GM12878 (cell line): ENCODE measurements at regions not wholly inside any gene's neighbourhood (a gene's known extent, or its start where the extent isn't known, plus 50 kb on each side); places are given as distances from the start of the nearest gene placed in this dataset.

Source experiments
- ATAC-seq: fragments of 200-7000 bp; cut with Tn5 transposase; 3 replicates; pipeline ENCODE4 v1.9.1; 2020; ENCODE audit warnings: mild to moderate bottlenecking, moderate library complexity
- BruUV-seq: library from RNA; stranded (reverse); fragments of 400-500 nt; replicated peaks from 2 replicates; lab custom pipeline; 2021; lab: Mats Ljungman, UMichigan
- CTCF ChIA-PET: fragments of 300-600 bp; sonication (Branson Sonifier 250); formaldehyde crosslinking; extraction: SDS; loops from one replicate; lab custom pipeline; 2021; ENCODE audit warnings: inconsistent platforms; lab: Yijun Ruan, JAX
- POLR2A ChIA-PET: fragments of 350-600 bp; formaldehyde crosslinking; extraction: SDS; loops from one replicate; lab custom pipeline; 2021; ENCODE audit warnings: inconsistent platforms; lab: Charles Lee
- RAD21 ChIA-PET: fragments of 300-600 bp; sonication (Branson Sonifier 250); formaldehyde crosslinking; loops from one replicate; lab custom pipeline; 2023; ENCODE audit warnings: antibody characterized with exemption; ENCODE audit not compliant: unreplicated experiment; lab: Charles Lee
- SMC1A ChIA-PET: fragments of 300-600 bp; sonication (Branson Sonifier 250); formaldehyde crosslinking; loops from one replicate; lab custom pipeline; 2023; ENCODE audit not compliant: unreplicated experiment, uncharacterized antibody; lab: Charles Lee
- DNase-seq: peaks from one replicate; pipeline ENCODE4 v3.0.0-alpha.2; 2011; ENCODE audit warnings: low read depth, low spot score
- FAIRE-seq: peaks from 3 replicates; lab custom pipeline; 2011; peaks lifted over from hg19 to GRCh38; lab: Jason Lieb, UNC
- H2AFZ ChIP-seq: 2 replicates; pipeline ENCODE4 v1.6.0; 2011; ENCODE audit warnings: low read depth, low read length, control low read depth; ENCODE audit not compliant: control insufficient read depth
- H3K27ac ChIP-seq: 2 replicates; pipeline ENCODE4 v1.5.1; 2011; ENCODE audit warnings: control low read depth; ENCODE audit not compliant: control insufficient read depth, insufficient read depth
- H3K27me3 ChIP-seq, 2 experiments: replicated peaks in 1 of 2; 2 replicates each; pipeline versions ENCODE4 v1.6.0 to v1.6.1; 2011; ENCODE audit warnings: low read length in 1 of 2; ENCODE audit not compliant: control insufficient read depth in 2 of 2, insufficient read depth in 2 of 2
- H3K36me3 ChIP-seq, 2 experiments: 2 replicates each; pipeline ENCODE4 v1.5.1; 2011; ENCODE audit warnings: low read length in 1 of 2; ENCODE audit not compliant: control insufficient read depth in 2 of 2, insufficient read depth in 2 of 2
- H3K4me1 ChIP-seq: 2 replicates; pipeline ENCODE4 v1.6.1; 2011; ENCODE audit warnings: mild to moderate bottlenecking, low read length, moderate library complexity, mixed read lengths; ENCODE audit not compliant: control insufficient read depth, insufficient read depth
- H3K4me2 ChIP-seq: 2 replicates; pipeline ENCODE4 v1.6.0; 2011; ENCODE audit warnings: control low read depth; ENCODE audit not compliant: control insufficient read depth, insufficient read depth
- H3K4me3 ChIP-seq: fragments of 200-600 bp; sonication (generic); 2 replicates; pipeline ENCODE4 v1.5.1; 2016
- H3K79me2 ChIP-seq: 2 replicates; pipeline ENCODE4 v1.6.0; 2011; ENCODE audit warnings: low read length; ENCODE audit not compliant: control insufficient read depth, insufficient read depth
- H3K9ac ChIP-seq: 2 replicates; pipeline ENCODE4 v1.8.0; 2011; ENCODE audit warnings: low read length, control low read depth, mixed read lengths; ENCODE audit not compliant: control insufficient read depth, insufficient read depth
- H3K9me3 ChIP-seq: replicated peaks from 3 replicates; pipeline ENCODE4 v1.5.1; 2011; ENCODE audit warnings: mild to moderate bottlenecking, low read length; ENCODE audit not compliant: control insufficient read depth, insufficient read depth
- H4K20me1 ChIP-seq: 2 replicates; pipeline ENCODE4 v1.6.0; 2011; ENCODE audit not compliant: control insufficient read depth, insufficient read depth
- BACH1 ChIP-seq: fragments of 450-650 bp; IDR thresholded peaks from 2 replicates; pipeline ENCODE4 v1.6.1; 2017; ENCODE audit warnings: mild to moderate bottlenecking, borderline replicate concordance
- BHLHE40 ChIP-seq, 2 experiments: fragments of 450-650 bp in 1 of 2; IDR thresholded peaks; 2 replicates each; pipeline ENCODE4 v1.6.1; 2011 to 2017; ENCODE audit warnings: low read depth in 2 of 2, borderline replicate concordance in 1 of 2, improper control_type of control experiment in 1 of 2, low read length in 1 of 2, mild to moderate bottlenecking in 1 of 2
- EP300 ChIP-seq, 2 experiments: fragments of 150-350 bp in 1 of 2; IDR thresholded peaks; 2 replicates each; pipeline ENCODE4 v1.6.1; 2011 to 2012; ENCODE audit warnings: low read depth in 2 of 2, low read length in 2 of 2, borderline replicate concordance in 1 of 2, improper control_type of control experiment in 1 of 2, inconsistent platforms in 1 of 2; ENCODE audit not compliant: control insufficient read depth in 1 of 2
- JUND ChIP-seq: IDR thresholded peaks from 2 replicates; pipeline ENCODE4 v1.6.1; 2012; ENCODE audit warnings: low read depth, mild to moderate bottlenecking, low read length, improper control_type of control experiment, moderate library complexity
- PML ChIP-seq: IDR thresholded peaks from 2 replicates; pipeline ENCODE4 v1.6.1; 2012; ENCODE audit warnings: low read length, inconsistent platforms
- ZBTB33 ChIP-seq: fragments of 450-650 bp; IDR thresholded peaks from 2 replicates; pipeline ENCODE4 v1.6.1; 2017; ENCODE audit warnings: mild to moderate bottlenecking
- ZNF217 ChIP-seq: fragments of 450-650 bp; IDR thresholded peaks from 2 replicates; pipeline ENCODE4 v1.6.1; 2017; ENCODE audit warnings: antibody characterized with exemption, mild to moderate bottlenecking
- ZNF274 ChIP-seq: IDR thresholded peaks from one replicate; pipeline ENCODE4 v1.8.0; 2011; ENCODE audit not compliant: insufficient read length, insufficient read depth
- WGBS: methylation state at CpG from one replicate; pipeline ENCODE4 v1.1.6; 2016; ENCODE audit warnings: low lambda C conversion rate; ENCODE audit not compliant: insufficient replicate concordance, insufficient coverage; ENCODE audit errors: missing lambda C conversion rate; 5-methylcytosine and 5-hydroxymethylcytosine counted together
- in situ Hi-C: fragments of 300-500 bp; cut with MboI; formaldehyde crosslinking; loops from 9 replicates; pipeline ENCODE4 v1.14.3; 2018; ENCODE audit warnings: mixed read lengths
- intact Hi-C: fragments of 100-400 bp; cut with micrococcal nuclease; formaldehyde crosslinking; loops from one replicate; pipeline ENCODE4 v1.14.2; 2022; ENCODE audit not compliant: unreplicated experiment
- TF ChIP-seq, protein P1 (sequence below): fragments of 450-650 bp; formaldehyde crosslinking; IDR thresholded peaks from 2 replicates; pipeline ENCODE4 v1.4.0; 2020; ENCODE audit warnings: mild to moderate bottlenecking, moderate library complexity
- TF ChIP-seq, protein P2 (sequence below): fragments of 450-650 bp; IDR thresholded peaks from 2 replicates; pipeline ENCODE4 v1.6.1; 2016; ENCODE audit warnings: mild to moderate bottlenecking
- TF ChIP-seq, protein P3 (sequence below): fragments of 450-650 bp; IDR thresholded peaks from 2 replicates; pipeline ENCODE4 v1.6.1; 2017; ENCODE audit warnings: antibody characterized with exemption, mild to moderate bottlenecking, moderate library complexity

GRCh38 chr10:64555666-64556065 is 1034.5 kb downstream of the REEP3 start (continued):
- no peak for TF ChIP-seq EP300 (IDR thresholded peaks at IDR 0.05; ENCODE audit: borderline replicate concordance in 1 of 2, control insufficient read depth in 1 of 2, low read depth in 2 of 2, low read length in 2 of 2)
- no peak for TF ChIP-seq ZBTB33
- TF ChIP-seq, protein P1, sequence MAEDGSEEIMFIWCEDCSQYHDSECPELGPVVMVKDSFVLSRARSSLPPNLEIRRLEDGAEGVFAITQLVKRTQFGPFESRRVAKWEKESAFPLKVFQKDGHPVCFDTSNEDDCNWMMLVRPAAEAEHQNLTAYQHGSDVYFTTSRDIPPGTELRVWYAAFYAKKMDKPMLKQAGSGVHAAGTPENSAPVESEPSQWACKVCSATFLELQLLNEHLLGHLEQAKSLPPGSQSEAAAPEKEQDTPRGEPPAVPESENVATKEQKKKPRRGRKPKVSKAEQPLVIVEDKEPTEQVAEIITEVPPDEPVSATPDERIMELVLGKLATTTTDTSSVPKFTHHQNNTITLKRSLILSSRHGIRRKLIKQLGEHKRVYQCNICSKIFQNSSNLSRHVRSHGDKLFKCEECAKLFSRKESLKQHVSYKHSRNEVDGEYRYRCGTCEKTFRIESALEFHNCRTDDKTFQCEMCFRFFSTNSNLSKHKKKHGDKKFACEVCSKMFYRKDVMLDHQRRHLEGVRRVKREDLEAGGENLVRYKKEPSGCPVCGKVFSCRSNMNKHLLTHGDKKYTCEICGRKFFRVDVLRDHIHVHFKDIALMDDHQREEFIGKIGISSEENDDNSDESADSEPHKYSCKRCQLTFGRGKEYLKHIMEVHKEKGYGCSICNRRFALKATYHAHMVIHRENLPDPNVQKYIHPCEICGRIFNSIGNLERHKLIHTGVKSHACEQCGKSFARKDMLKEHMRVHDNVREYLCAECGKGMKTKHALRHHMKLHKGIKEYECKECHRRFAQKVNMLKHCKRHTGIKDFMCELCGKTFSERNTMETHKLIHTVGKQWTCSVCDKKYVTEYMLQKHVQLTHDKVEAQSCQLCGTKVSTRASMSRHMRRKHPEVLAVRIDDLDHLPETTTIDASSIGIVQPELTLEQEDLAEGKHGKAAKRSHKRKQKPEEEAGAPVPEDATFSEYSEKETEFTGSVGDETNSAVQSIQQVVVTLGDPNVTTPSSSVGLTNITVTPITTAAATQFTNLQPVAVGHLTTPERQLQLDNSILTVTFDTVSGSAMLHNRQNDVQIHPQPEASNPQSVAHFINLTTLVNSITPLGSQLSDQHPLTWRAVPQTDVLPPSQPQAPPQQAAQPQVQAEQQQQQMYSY: no peak
- no peak for TF ChIP-seq PML
- TF ChIP-seq BACH1: no peak
- no peak for TF ChIP-seq ZNF217

GRCh38 chr10:64558094-64558835 is 1037.1 kb downstream of the REEP3 start:
- RAD21 ChIA-PET: no interaction called here
- no peaks in the 10 kb centered on the region for H3K36me3 ChIP-seq
- no peaks in the 10 kb centered on the region for H3K9me3 ChIP-seq
- FAIRE-seq: no peak
- no peak overlapping the region for H3K9ac ChIP-seq
- H3K27me3 ChIP-seq: no peaks in the 10 kb centered on the region
- H3K27ac ChIP-seq: no peak overlapping the region
- no peak overlapping the region for H3K4me3 ChIP-seq
- no peak for ATAC-seq
- in situ Hi-C loops (no loop called here), intact Hi-C loops (no loop called here)
- POLR2A ChIA-PET: no interaction called here
- H3K79me2 ChIP-seq: no peaks in the 10 kb centered on the region
- no peaks in the 10 kb centered on the region for H4K20me1 ChIP-seq
- H3K4me2 ChIP-seq: no peak overlapping the region
- H3K4me1 ChIP-seq: no peaks in the 10 kb centered on the region
- DNase-seq: no peak
- CTCF ChIA-PET: no interaction called here
- no peak overlapping the region for H2AFZ ChIP-seq
- SMC1A ChIA-PET: no interaction called here
- BruUV-seq: no TSS peak
- WGBS: 0% methylated on average over 5 of the region's 5 CpGs
- TF ChIP-seq BHLHE40 (IDR thresholded peaks at IDR 0.05; ENCODE audit: borderline replicate concordance in 1 of 2, low read depth in 2 of 2, low read length in 1 of 2): no peak
- TF ChIP-seq, protein P2, sequence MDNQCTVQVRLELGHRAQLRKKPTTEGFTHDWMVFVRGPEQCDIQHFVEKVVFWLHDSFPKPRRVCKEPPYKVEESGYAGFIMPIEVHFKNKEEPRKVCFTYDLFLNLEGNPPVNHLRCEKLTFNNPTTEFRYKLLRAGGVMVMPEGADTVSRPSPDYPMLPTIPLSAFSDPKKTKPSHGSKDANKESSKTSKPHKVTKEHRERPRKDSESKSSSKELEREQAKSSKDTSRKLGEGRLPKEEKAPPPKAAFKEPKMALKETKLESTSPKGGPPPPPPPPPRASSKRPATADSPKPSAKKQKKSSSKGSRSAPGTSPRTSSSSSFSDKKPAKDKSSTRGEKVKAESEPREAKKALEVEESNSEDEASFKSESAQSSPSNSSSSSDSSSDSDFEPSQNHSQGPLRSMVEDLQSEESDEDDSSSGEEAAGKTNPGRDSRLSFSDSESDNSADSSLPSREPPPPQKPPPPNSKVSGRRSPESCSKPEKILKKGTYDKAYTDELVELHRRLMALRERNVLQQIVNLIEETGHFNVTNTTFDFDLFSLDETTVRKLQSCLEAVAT: no peak
- TF ChIP-seq, protein P3, sequence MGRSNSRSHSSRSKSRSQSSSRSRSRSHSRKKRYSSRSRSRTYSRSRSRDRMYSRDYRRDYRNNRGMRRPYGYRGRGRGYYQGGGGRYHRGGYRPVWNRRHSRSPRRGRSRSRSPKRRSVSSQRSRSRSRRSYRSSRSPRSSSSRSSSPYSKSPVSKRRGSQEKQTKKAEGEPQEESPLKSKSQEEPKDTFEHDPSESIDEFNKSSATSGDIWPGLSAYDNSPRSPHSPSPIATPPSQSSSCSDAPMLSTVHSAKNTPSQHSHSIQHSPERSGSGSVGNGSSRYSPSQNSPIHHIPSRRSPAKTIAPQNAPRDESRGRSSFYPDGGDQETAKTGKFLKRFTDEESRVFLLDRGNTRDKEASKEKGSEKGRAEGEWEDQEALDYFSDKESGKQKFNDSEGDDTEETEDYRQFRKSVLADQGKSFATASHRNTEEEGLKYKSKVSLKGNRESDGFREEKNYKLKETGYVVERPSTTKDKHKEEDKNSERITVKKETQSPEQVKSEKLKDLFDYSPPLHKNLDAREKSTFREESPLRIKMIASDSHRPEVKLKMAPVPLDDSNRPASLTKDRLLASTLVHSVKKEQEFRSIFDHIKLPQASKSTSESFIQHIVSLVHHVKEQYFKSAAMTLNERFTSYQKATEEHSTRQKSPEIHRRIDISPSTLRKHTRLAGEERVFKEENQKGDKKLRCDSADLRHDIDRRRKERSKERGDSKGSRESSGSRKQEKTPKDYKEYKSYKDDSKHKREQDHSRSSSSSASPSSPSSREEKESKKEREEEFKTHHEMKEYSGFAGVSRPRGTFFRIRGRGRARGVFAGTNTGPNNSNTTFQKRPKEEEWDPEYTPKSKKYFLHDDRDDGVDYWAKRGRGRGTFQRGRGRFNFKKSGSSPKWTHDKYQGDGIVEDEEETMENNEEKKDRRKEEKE: no peak
- TF ChIP-seq JUND: no peak
- TF ChIP-seq ZNF274: no peak
